ENCODE measurements at regions not wholly inside any gene's neighbourhood (a gene's known extent, or its start where the extent isn't known, plus 50 kb on each side); places are given as distances from the start of the nearest gene placed in this dataset.
A peak's percentile ranks its signal among the peaks of the same experiment; 100 is the strongest.

GRCh38 chr4:188596021-188596420, 456.8 kb downstream of the TRIML1 start:
- Histone ChIP-seq H2AFZ (ENCODE audit: low read length) (no peak overlapping the region), H2BK15ac (ENCODE audit: low read length) (no peak overlapping the region), H3K9me3 (replicated peaks in 1 of 2; ENCODE audit: control insufficient read depth in 2 of 2, insufficient read depth in 1 of 2, low read depth in 1 of 2, low read length in 2 of 2) (no peaks in the 10 kb centered on the region), H3K14ac (ENCODE audit: low read length) (no peak overlapping the region), H3K4ac (ENCODE audit: low read length) (no peak overlapping the region), H3K18ac (ENCODE audit: low read length) (no peak overlapping the region), H2BK5ac (ENCODE audit: low read length) (no peak overlapping the region), H4K8ac (ENCODE audit: low read depth, low read length) (no peak overlapping the region), H3K4me2 (ENCODE audit: insufficient read depth, low read length, poor library complexity, severe bottlenecking) (no peak overlapping the region), H3K4me3 (ENCODE audit: low read length in 2 of 2) (no peak overlapping the region), H3K79me1 (ENCODE audit: low read depth, low read length) (no peaks in the 10 kb centered on the region), H2AK5ac (ENCODE audit: low read depth, low read length) (no peak overlapping the region), H3K27me3 (ENCODE audit: control insufficient read depth in 3 of 3, insufficient read depth in 3 of 3, low read depth in 1 of 3, low read length in 3 of 3) (no peaks in the 10 kb centered on the region), H2BK120ac (ENCODE audit: low read depth, low read length) (no peak overlapping the region), H4K91ac (ENCODE audit: low read depth, low read length, poor library complexity) (no peak overlapping the region), H3K36me3 (replicated peaks in 1 of 2; ENCODE audit: control insufficient read depth in 2 of 2, insufficient read depth in 2 of 2, low read length in 2 of 2) (no peaks in the 10 kb centered on the region), H3K27ac (replicated peaks; ENCODE audit: low read length) (no peak overlapping the region), H3K23ac (ENCODE audit: low read depth, low read length, poor library complexity) (no peak overlapping the region), H3K4me1 (ENCODE audit: control insufficient read depth in 2 of 2, insufficient read depth in 1 of 2, low read depth in 1 of 2, low read length in 2 of 2) (no peaks in the 10 kb centered on the region), H3K9ac (ENCODE audit: low read depth, low read length, poor library complexity) (no peak overlapping the region), H2BK12ac (ENCODE audit: low read length) (no peak overlapping the region)
- WGBS, 2 donors (ENCODE audit: extremely low coverage in 2 of 2, insufficient read length in 2 of 2, insufficient replicate concordance in 1 of 2): 100% methylated on average over 1 of the region's 5 CpGs; no CpG with 5 or more reads in 1 of the 2 donors
- DNase-seq (ENCODE audit: low spot score): no peak

GRCh38 chr4:188603646-188604045, 464.4 kb downstream of the TRIML1 start:
- Histone ChIP-seq H3K36me3 (replicated peaks in 1 of 2; ENCODE audit: control insufficient read depth in 2 of 2, insufficient read depth in 2 of 2, low read length in 2 of 2) (no peaks in the 10 kb centered on the region), H3K4me2 (ENCODE audit: insufficient read depth, low read length, poor library complexity, severe bottlenecking) (no peak overlapping the region), H3K18ac (ENCODE audit: low read length) (no peak overlapping the region), H3K79me1 (ENCODE audit: low read depth, low read length) (no peaks in the 10 kb centered on the region), H2AFZ (ENCODE audit: low read length) (no peak overlapping the region), H4K8ac (ENCODE audit: low read depth, low read length) (no peak overlapping the region), H2AK5ac (ENCODE audit: low read depth, low read length) (no peak overlapping the region), H3K9me3 (replicated peaks in 1 of 2; ENCODE audit: control insufficient read depth in 2 of 2, insufficient read depth in 1 of 2, low read depth in 1 of 2, low read length in 2 of 2) (peaks cover 0 to 2% of the 10 kb centered on the region in 2 donors), H2BK15ac (ENCODE audit: low read length) (no peak overlapping the region), H3K4me3 (ENCODE audit: low read length in 2 of 2) (no peak overlapping the region), H3K4me1 (ENCODE audit: control insufficient read depth in 2 of 2, insufficient read depth in 1 of 2, low read depth in 1 of 2, low read length in 2 of 2) (no peaks in the 10 kb centered on the region), H2BK12ac (ENCODE audit: low read length) (no peak overlapping the region), H2BK5ac (ENCODE audit: low read length) (no peak overlapping the region), H3K27me3 (ENCODE audit: control insufficient read depth in 3 of 3, insufficient read depth in 3 of 3, low read depth in 1 of 3, low read length in 3 of 3) (no peaks in the 10 kb centered on the region), H3K27ac (replicated peaks; ENCODE audit: low read length) (no peak overlapping the region), H3K23ac (ENCODE audit: low read depth, low read length, poor library complexity) (no peak overlapping the region), H3K14ac (ENCODE audit: low read length) (no peak overlapping the region), H2BK120ac (ENCODE audit: low read depth, low read length) (no peak overlapping the region), H3K4ac (ENCODE audit: low read length) (no peak overlapping the region), H3K9ac (ENCODE audit: low read depth, low read length, poor library complexity) (no peak overlapping the region), H4K91ac (ENCODE audit: low read depth, low read length, poor library complexity) (no peak overlapping the region)
- DNase-seq (ENCODE audit: low spot score): no peak
- no CpG with 5 or more reads among the region's 4 CpGs for WGBS, 2 donors (ENCODE audit: extremely low coverage in 2 of 2, insufficient read length in 2 of 2, insufficient replicate concordance in 1 of 2)

- no CpG with 5 or more reads among the region's 4 CpGs for WGBS, 2 donors (ENCODE audit: extremely low coverage in 2 of 2, insufficient read length in 2 of 2, insufficient replicate concordance in 1 of 2)
- H4K8ac ChIP-seq (ENCODE audit: low read depth, low read length): no peak overlapping the region
These were observed 467.4 kb downstream of the TRIML1 start for GRCh38 chr4:188606635-188607034.

GRCh38 chr4:188611143-188611542, 471.9 kb downstream of the TRIML1 start:
- H3K27me3 ChIP-seq (ENCODE audit: control insufficient read depth in 3 of 3, insufficient read depth in 3 of 3, low read depth in 1 of 3, low read length in 3 of 3): no peaks in the 10 kb centered on the region
- H4K8ac ChIP-seq (ENCODE audit: low read depth, low read length): no peak overlapping the region
- no peak overlapping the region for H2BK120ac ChIP-seq (ENCODE audit: low read depth, low read length)
- no peak overlapping the region for H3K4me3 ChIP-seq (ENCODE audit: low read length in 2 of 2)
- WGBS, 2 donors (ENCODE audit: extremely low coverage in 2 of 2, insufficient read length in 2 of 2, insufficient replicate concordance in 1 of 2): no CpG with 5 or more reads among the region's 3 CpGs
- H3K4me1 ChIP-seq (ENCODE audit: control insufficient read depth in 2 of 2, insufficient read depth in 1 of 2, low read depth in 1 of 2, low read length in 2 of 2): no peaks in the 10 kb centered on the region
- no peak for DNase-seq (ENCODE audit: low spot score)
- no peak overlapping the region for H2BK12ac ChIP-seq (ENCODE audit: low read length)
- no peak overlapping the region for H2AK5ac ChIP-seq (ENCODE audit: low read depth, low read length)
- H2BK15ac ChIP-seq (ENCODE audit: low read length): no peak overlapping the region
- H3K36me3 ChIP-seq (replicated peaks in 1 of 2; ENCODE audit: control insufficient read depth in 2 of 2, insufficient read depth in 2 of 2, low read length in 2 of 2): no peaks in the 10 kb centered on the region
- no peak overlapping the region for H2AFZ ChIP-seq (ENCODE audit: low read length)
- no peak overlapping the region for H3K18ac ChIP-seq (ENCODE audit: low read length)
- H3K4me2 ChIP-seq (ENCODE audit: insufficient read depth, low read length, poor library complexity, severe bottlenecking): no peak overlapping the region
- H3K27ac ChIP-seq (replicated peaks; ENCODE audit: low read length): no peak overlapping the region
- no peak overlapping the region for H2BK5ac ChIP-seq (ENCODE audit: low read length)
- no peaks in the 10 kb centered on the region for H3K9me3 ChIP-seq (replicated peaks in 1 of 2; ENCODE audit: control insufficient read depth in 2 of 2, insufficient read depth in 1 of 2, low read depth in 1 of 2, low read length in 2 of 2)
- no peak overlapping the region for H4K91ac ChIP-seq (ENCODE audit: low read depth, low read length, poor library complexity)
- no peaks in the 10 kb centered on the region for H3K79me1 ChIP-seq (ENCODE audit: low read depth, low read length)
- H3K14ac ChIP-seq (ENCODE audit: low read length): peak overlapping the region; percentile 51
- H3K23ac ChIP-seq (ENCODE audit: low read depth, low read length, poor library complexity): no peak overlapping the region
- H3K4ac ChIP-seq (ENCODE audit: low read length): no peak overlapping the region
- H3K9ac ChIP-seq (ENCODE audit: low read depth, low read length, poor library complexity): no peak overlapping the region

More at GRCh38 chr4:188606635-188607034, 467.4 kb downstream of the TRIML1 start:
- Histone ChIP-seq H4K91ac (ENCODE audit: low read depth, low read length, poor library complexity) (no peak overlapping the region), H3K18ac (ENCODE audit: low read length) (no peak overlapping the region), H3K4me1 (ENCODE audit: control insufficient read depth in 2 of 2, insufficient read depth in 1 of 2, low read depth in 1 of 2, low read length in 2 of 2) (no peaks in the 10 kb centered on the region), H3K14ac (ENCODE audit: low read length) (no peak overlapping the region), H3K9me3 (replicated peaks in 1 of 2; ENCODE audit: control insufficient read depth in 2 of 2, insufficient read depth in 1 of 2, low read depth in 1 of 2, low read length in 2 of 2) (peaks cover 0 to 2% of the 10 kb centered on the region in 2 donors), H3K27me3 (ENCODE audit: control insufficient read depth in 3 of 3, insufficient read depth in 3 of 3, low read depth in 1 of 3, low read length in 3 of 3) (no peaks in the 10 kb centered on the region), H2BK12ac (ENCODE audit: low read length) (no peak overlapping the region), H3K79me1 (ENCODE audit: low read depth, low read length) (no peaks in the 10 kb centered on the region), H3K4me2 (ENCODE audit: insufficient read depth, low read length, poor library complexity, severe bottlenecking) (no peak overlapping the region), H3K4me3 (ENCODE audit: low read length in 2 of 2) (no peak overlapping the region), H2AFZ (ENCODE audit: low read length) (no peak overlapping the region), H3K23ac (ENCODE audit: low read depth, low read length, poor library complexity) (no peak overlapping the region), H3K4ac (ENCODE audit: low read length) (no peak overlapping the region), H2BK120ac (ENCODE audit: low read depth, low read length) (no peak overlapping the region), H3K27ac (replicated peaks; ENCODE audit: low read length) (no peak overlapping the region), H3K36me3 (replicated peaks in 1 of 2; ENCODE audit: control insufficient read depth in 2 of 2, insufficient read depth in 2 of 2, low read length in 2 of 2) (no peaks in the 10 kb centered on the region), H2BK15ac (ENCODE audit: low read length) (no peak overlapping the region), H2BK5ac (ENCODE audit: low read length) (no peak overlapping the region), H2AK5ac (ENCODE audit: low read depth, low read length) (no peak overlapping the region), H3K9ac (ENCODE audit: low read depth, low read length, poor library complexity) (no peak overlapping the region)
- no peak for DNase-seq (ENCODE audit: low spot score)

Measured in neuronal stem cell (in vitro differentiated cells).